Activated CD8-positive, alpha-beta memory T cell treated with anti-CD3 and anti-CD28 coated beads for 48 hours (primary cell): ENCODE measurements at regions not wholly inside any gene's neighbourhood (a gene's known extent, or its start where the extent isn't known, plus 50 kb on each side); places are given as distances from the start of the nearest gene placed in this dataset.

Source experiments
- DNase-seq, 3 experiments: peaks; one replicate each; pipeline ENCODE4 v3.0.0-alpha.2; 2020; ENCODE audit warnings: low read depth in 2 of 3, low spot score in 2 of 3

GRCh38 chr2:62283147-62283546 lies 87.2 kb downstream of the B3GNT2 start:
- DNase-seq: no peak

GRCh38 chr2:62281663-62282062 lies 85.7 kb downstream of the B3GNT2 start:
- DNase-seq: no peak

GRCh38 chr2:62277688-62278087 lies 81.8 kb downstream of the B3GNT2 start:
- no peak for DNase-seq
